T-cell (primary cell): ENCODE measurements at regions not wholly inside any gene's neighbourhood (a gene's known extent, or its start where the extent isn't known, plus 50 kb on each side); places are given as distances from the start of the nearest gene placed in this dataset.
A peak's percentile ranks its signal among the peaks of the same experiment; 100 is the strongest.
"Not testable (repeated sequence)": the region's sequence is repeated elsewhere in the genome, so short reads cannot be mapped to it uniquely, and the experiment has no call there.

Experiments
- ATAC-seq, 4 experiments: fragments of 200-7000 bp in 3 of 4; fragments of 150-1000 bp in 1 of 4; cut with Tn5 transposase; replicated peaks in 1 of 4; 1 replicate in 3 of 4; 2 replicates in 1 of 4; pipeline ENCODE4 v1.10.0; 2021; ENCODE audit warnings: moderate library complexity in 3 of 4, mild to moderate bottlenecking in 2 of 4, moderate number of reproducible peaks in 1 of 4
- CTCF ChIA-PET, 2 donors: fragments of 300-600 bp; sonication (Branson Sonifier 250); formaldehyde crosslinking; loops; one replicate each; lab custom pipeline; 2022; ENCODE audit warnings: antibody characterized with exemption in 2 of 2; lab: Charles Lee
- POLR2A ChIA-PET, 2 donors: fragments of 300-600 bp; sonication (Branson Sonifier 250); formaldehyde crosslinking; loops; one replicate each; lab custom pipeline; 2022; ENCODE audit warnings: antibody characterized with exemption in 2 of 2; lab: Charles Lee
- DNase-seq, 35 experiments: peaks; one replicate each; pipeline versions ENCODE4 v3.0.0 to v3.0.0-alpha.2; 2013 to 2023
- H3K27ac ChIP-seq: one replicate; pipeline ENCODE4 v1.5.1; 2013; ENCODE audit warnings: low read length
- H3K27me3 ChIP-seq, 2 experiments: replicated peaks in 1 of 2; 1 replicate in 1 of 2; 2 replicates in 1 of 2; pipeline versions ENCODE4 v1.6.1 to v1.7.0; 2013; ENCODE audit warnings: low read length in 1 of 2, mixed read lengths in 1 of 2; ENCODE audit not compliant: control insufficient read depth in 2 of 2, insufficient read depth in 2 of 2; ENCODE audit errors: extremely low read depth in 1 of 2
- H3K36me3 ChIP-seq, 2 donors: 1 replicate in 1 of 2; 2 replicates in 1 of 2; pipeline versions ENCODE4 v1.6.1 to v1.7.0; 2013; ENCODE audit warnings: low read length in 1 of 2; ENCODE audit not compliant: control insufficient read depth in 2 of 2, insufficient read depth in 1 of 2; ENCODE audit errors: extremely low read depth in 1 of 2
- H3K4me1 ChIP-seq, 2 experiments: 1 replicate in 1 of 2; 2 replicates in 1 of 2; pipeline versions ENCODE4 v1.6.1 to v1.7.0; 2013; ENCODE audit warnings: low read length in 2 of 2, mixed read lengths in 1 of 2; ENCODE audit not compliant: insufficient read depth in 2 of 2, control insufficient read depth in 1 of 2; ENCODE audit errors: extremely low read depth in 1 of 2
- H3K4me3 ChIP-seq, 2 donors: 1 replicate in 1 of 2; 2 replicates in 1 of 2; pipeline versions ENCODE4 v1.5.1 to v1.7.0; 2013; ENCODE audit warnings: mild to moderate bottlenecking in 2 of 2, low read length in 1 of 2, moderate library complexity in 1 of 2; ENCODE audit not compliant: control insufficient read depth in 1 of 2; ENCODE audit errors: extremely low read depth in 1 of 2
- H3K9me3 ChIP-seq: 2 replicates; pipeline ENCODE4 v1.7.0; 2013
- H3K27ac Mint-ChIP-seq, 2 donors: one replicate each; pipeline ENCODE4 v1.8.0; 2020 to 2021; ENCODE audit warnings: mild to moderate bottlenecking in 2 of 2, mixed read lengths in 2 of 2
- H3K27me3 Mint-ChIP-seq, 2 donors: one replicate each; pipeline ENCODE4 v1.8.0; 2021 to 2022; ENCODE audit warnings: mixed read lengths in 2 of 2
- H3K36me3 Mint-ChIP-seq: one replicate; pipeline ENCODE4 v1.8.0; 2021; ENCODE audit warnings: mixed read lengths
- H3K4me1 Mint-ChIP-seq, 3 donors: one replicate each; pipeline ENCODE4 v1.8.0; 2020 to 2022; ENCODE audit warnings: mixed read lengths in 3 of 3, mild to moderate bottlenecking in 1 of 3
- H3K4me3 Mint-ChIP-seq, 3 donors: one replicate each; pipeline ENCODE4 v1.8.0; 2020 to 2022; ENCODE audit warnings: mild to moderate bottlenecking in 3 of 3, mixed read lengths in 3 of 3, moderate library complexity in 3 of 3
- H3K9me3 Mint-ChIP-seq, 3 donors: one replicate each; pipeline ENCODE4 v1.8.0; 2020 to 2022; ENCODE audit warnings: mixed read lengths in 3 of 3
- WGBS: methylation state at CpG from one replicate; pipeline ENCODE4 v1.1.5; 2013; ENCODE audit warnings: missing lambda C conversion rate; ENCODE audit not compliant: insufficient coverage; 5-methylcytosine and 5-hydroxymethylcytosine counted together

DNA sequence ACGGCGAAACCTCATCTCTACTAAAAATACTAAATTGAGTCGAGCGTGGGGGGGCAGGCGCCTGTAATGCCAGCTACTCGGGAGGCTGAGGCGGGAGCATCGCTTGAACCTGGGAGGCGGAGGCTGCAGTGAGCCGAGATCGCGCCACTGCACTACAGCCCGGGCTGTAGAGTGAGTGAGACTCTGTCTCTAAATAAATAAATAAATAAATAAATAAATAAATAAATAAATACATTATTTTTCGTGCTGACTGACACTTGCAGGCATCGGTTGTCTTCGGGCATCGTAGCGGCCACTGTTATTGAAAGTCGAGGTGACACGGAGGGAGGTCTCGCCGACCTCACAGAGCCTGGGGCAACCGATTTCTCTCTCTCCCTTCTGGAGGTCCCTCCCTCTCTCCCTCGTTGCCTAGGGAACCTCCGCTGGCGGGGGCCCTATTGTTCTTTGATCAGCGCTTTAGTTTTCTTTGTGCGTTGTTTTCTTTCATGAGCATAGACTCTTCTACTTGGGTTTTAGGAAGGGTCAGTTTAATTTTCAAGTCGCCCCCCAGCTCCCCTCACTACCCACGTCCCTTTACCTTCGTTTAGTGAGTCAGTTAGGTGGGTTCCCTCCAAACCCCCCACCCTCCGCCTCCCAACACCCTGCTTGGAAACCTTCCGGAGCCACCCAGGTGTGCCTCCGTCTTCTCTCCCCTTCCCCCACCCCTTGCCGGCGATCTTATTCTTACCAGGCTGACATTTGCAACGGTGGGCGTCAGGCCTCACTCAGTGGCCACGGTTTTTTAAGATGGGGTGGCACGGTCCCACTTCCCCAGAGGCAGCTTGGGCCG, 345.4 kb upstream of the DEFB115 start:
- H3K4me1 ChIP-seq, H3K36me3 ChIP-seq, H3K36me3 Mint-ChIP-seq, CTCF ChIA-PET, ATAC-seq, H3K4me3 ChIP-seq, H3K9me3 ChIP-seq, H3K27ac ChIP-seq, POLR2A ChIA-PET, H3K27me3 ChIP-seq, DNase-seq, H3K27ac Mint-ChIP-seq: not testable (repeated sequence)
- Mint-ChIP-seq H3K4me1 (peaks cover 2 to 24% (median 4%) of the 10 kb centered on the region in 3 donors), H3K9me3 (peaks cover 15 to 34% (median 28%) of the 10 kb centered on the region in 3 donors), H3K4me3 (peak overlapping the region in 1 of 3 donors; percentile 20), H3K27me3 (peaks cover 22 to 23% of the 10 kb centered on the region in 2 donors)
- 48% methylated on average over 9 of the region's 41 CpGs for WGBS

DNA sequence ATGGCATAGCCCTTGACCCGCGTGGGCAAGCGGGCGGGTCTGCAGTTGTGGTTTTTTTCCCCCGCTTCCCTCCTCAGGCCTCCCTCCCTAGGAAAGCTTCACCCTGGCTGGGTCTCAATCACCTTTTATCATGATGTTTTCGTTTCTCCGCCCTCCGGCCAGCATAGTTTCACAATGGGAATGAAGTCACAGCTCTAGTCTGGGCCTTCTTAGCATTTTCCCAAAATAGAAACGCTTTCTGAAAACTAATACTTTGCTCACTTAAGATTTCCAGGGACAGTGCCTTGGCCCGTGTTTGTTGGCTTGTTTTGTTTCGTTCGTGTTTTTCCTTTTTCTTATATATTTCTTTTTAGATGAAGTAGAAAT, 344.8 kb upstream of the DEFB115 start:
- CTCF ChIA-PET, H3K27ac Mint-ChIP-seq, H3K4me1 ChIP-seq, POLR2A ChIA-PET, H3K4me3 ChIP-seq, ATAC-seq, H3K27ac ChIP-seq, H3K9me3 ChIP-seq, H3K36me3 ChIP-seq, H3K36me3 Mint-ChIP-seq, DNase-seq, H3K27me3 ChIP-seq: not testable (repeated sequence)
- Mint-ChIP-seq H3K4me1 (peaks cover 2 to 24% (median 4%) of the 10 kb centered on the region in 3 donors), H3K27me3 (peaks cover 22 to 23% of the 10 kb centered on the region in 2 donors), H3K9me3 (peaks cover 13 to 34% (median 28%) of the 10 kb centered on the region in 3 donors), H3K4me3 (peak overlapping the region in 1 of 3 donors; percentile 20)
- no CpG with 5 or more reads among the region's 12 CpGs for WGBS

GRCh38 chr20:30916404-30916803, 341.1 kb upstream of the DEFB115 start:
- H3K4me3 Mint-ChIP-seq, POLR2A ChIA-PET, CTCF ChIA-PET, H3K36me3 ChIP-seq, H3K27ac ChIP-seq, H3K27me3 ChIP-seq, H3K27ac Mint-ChIP-seq, ATAC-seq, H3K9me3 ChIP-seq, H3K4me3 ChIP-seq, DNase-seq, H3K4me1 ChIP-seq, H3K36me3 Mint-ChIP-seq: not testable (repeated sequence)
- WGBS = 100% methylated on average over 2 of the region's 5 CpGs
- H3K27me3 Mint-ChIP-seq = peaks cover 13 to 15% of the 10 kb centered on the region in 2 donors
- peaks cover 9 to 21% (median 16%) of the 10 kb centered on the region in 3 donors for H3K9me3 Mint-ChIP-seq
- H3K4me1 Mint-ChIP-seq = peaks cover 2 to 14% (median 4%) of the 10 kb centered on the region in 3 donors

GRCh38 chr20:30919514-30920188, 337.8 kb upstream of the DEFB115 start:
- ATAC-seq = no peak
- H3K4me3 Mint-ChIP-seq = no peak overlapping the region
- H3K9me3 ChIP-seq = no peaks in the 10 kb centered on the region
- no peak for DNase-seq
- peaks cover 3 to 17% (median 12%) of the 10 kb centered on the region in 3 donors for H3K9me3 Mint-ChIP-seq
- no peak overlapping the region for H3K4me3 ChIP-seq
- H3K27ac Mint-ChIP-seq = no peak overlapping the region
- 96% methylated on average over 17 of the region's 31 CpGs for WGBS
- H3K4me1 ChIP-seq = no peaks in the 10 kb centered on the region
- no peaks in the 10 kb centered on the region for H3K27me3 ChIP-seq
- CTCF ChIA-PET = no interaction called here
- no peaks in the 10 kb centered on the region for H3K36me3 Mint-ChIP-seq
- no peaks in the 10 kb centered on the region for H3K4me1 Mint-ChIP-seq
- POLR2A ChIA-PET = no interaction called here
- H3K36me3 ChIP-seq = no peaks in the 10 kb centered on the region
- no peak overlapping the region for H3K27ac ChIP-seq
- H3K27me3 Mint-ChIP-seq = no peaks in the 10 kb centered on the region

- no peaks in the 10 kb centered on the region for H3K9me3 ChIP-seq
- 92% methylated on average over 33 of the region's 57 CpGs for WGBS
- H3K36me3 ChIP-seq = no peaks in the 10 kb centered on the region
- ChIA-PET CTCF (no interaction called here), POLR2A (no interaction called here)
- no peaks in the 10 kb centered on the region for H3K4me1 ChIP-seq
- Mint-ChIP-seq H3K27me3 (no peaks in the 10 kb centered on the region), H3K27ac (no peak overlapping the region), H3K9me3 (peaks cover 19 to 33% (median 25%) of the 10 kb centered on the region in 3 donors), H3K4me1 (no peaks in the 10 kb centered on the region), H3K4me3 (no peak overlapping the region), H3K36me3 (no peaks in the 10 kb centered on the region)
- no peak overlapping the region for H3K4me3 ChIP-seq
- ATAC-seq (no peak), DNase-seq (peak in 1 of 35 experiments; percentile 2)
- H3K27ac ChIP-seq = no peak overlapping the region
- H3K27me3 ChIP-seq = no peaks in the 10 kb centered on the region
These were observed 336.0 kb upstream of the DEFB115 start for GRCh38 chr20:30921286-30922071.

DNA sequence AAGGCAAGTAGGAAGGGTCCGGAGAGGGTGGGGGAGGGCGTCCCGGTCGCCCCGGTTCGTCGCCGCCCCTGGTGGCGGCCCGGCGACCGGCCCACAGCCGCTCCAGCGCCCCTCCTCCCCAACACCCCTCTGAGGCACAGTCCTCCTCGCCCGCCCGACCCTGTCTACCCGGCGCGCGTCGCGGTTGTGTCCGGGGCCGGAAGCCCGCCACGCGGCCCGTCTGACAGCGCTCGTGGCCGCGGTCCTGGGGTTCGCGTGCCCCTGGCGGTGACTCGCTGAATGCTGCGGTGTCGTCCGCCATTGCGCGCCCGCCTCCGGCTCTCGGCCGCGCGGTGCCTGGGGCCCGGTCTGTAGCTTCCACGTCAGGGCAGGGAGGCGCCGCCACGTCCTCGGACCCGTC, 335.3 kb upstream of the DEFB115 start:
- WGBS = 65% methylated on average over 43 of the region's 55 CpGs
- Mint-ChIP-seq H3K36me3 (no peaks in the 10 kb centered on the region), H3K27ac (no peak overlapping the region), H3K4me1 (no peaks in the 10 kb centered on the region), H3K4me3 (no peak overlapping the region), H3K27me3 (no peaks in the 10 kb centered on the region), H3K9me3 (peaks cover 23 to 38% (median 27%) of the 10 kb centered on the region in 3 donors)
- ChIA-PET POLR2A (no interaction called here), CTCF (no interaction called here)
- no peak overlapping the region for H3K4me3 ChIP-seq
- H3K36me3 ChIP-seq = no peaks in the 10 kb centered on the region
- DNase-seq (no peak), ATAC-seq (no peak)
- no peaks in the 10 kb centered on the region for H3K27me3 ChIP-seq
- no peaks in the 10 kb centered on the region for H3K4me1 ChIP-seq
- H3K9me3 ChIP-seq = no peaks in the 10 kb centered on the region
- no peak overlapping the region for H3K27ac ChIP-seq
